Astrocyte of the cerebellum (primary cell): ENCODE measurements at regions not wholly inside any gene's neighbourhood (a gene's known extent, or its start where the extent isn't known, plus 50 kb on each side); places are given as distances from the start of the nearest gene placed in this dataset.

Experiments used
- DNase-seq: peaks from one replicate; pipeline ENCODE4 v3.0.0-alpha.2; 2011; ENCODE audit warnings: low read depth
- H3K4me3 ChIP-seq: 2 replicates; pipeline ENCODE4 v1.5.1; 2011; ENCODE audit warnings: mild to moderate bottlenecking, low read depth, low read length, moderate library complexity
- CTCF ChIP-seq: IDR thresholded peaks from 2 replicates; pipeline ENCODE4 v1.5.1; 2012; ENCODE audit warnings: low read length, low read depth, moderate library complexity, mild to moderate bottlenecking; ENCODE audit errors: missing control alignments
- in situ Hi-C: cut with HindIII; loops from 2 replicates; pipeline ENCODE4 v1.10.0; 2017; ENCODE audit warnings: low sequenced_read_pairs

- no peak for TF ChIP-seq CTCF
- in situ Hi-C loops: no loop called here
- H3K4me3 ChIP-seq: no peak overlapping the region
- no peak for DNase-seq
Measured at GRCh38 chr7:52151559-52151958, 835.0 kb upstream of the COBL start.

- no peak overlapping the region for H3K4me3 ChIP-seq
- TF ChIP-seq CTCF: no peak
- in situ Hi-C loops: no loop called here
- DNase-seq: no peak
Measured at GRCh38 chr7:52150952-52151351, 834.3 kb upstream of the COBL start.

- in situ Hi-C loops: no loop called here
- no peak overlapping the region for H3K4me3 ChIP-seq
- no peak for TF ChIP-seq CTCF
- DNase-seq: no peak
Measured at GRCh38 chr7:52146871-52147634, 830.4 kb upstream of the COBL start.

- H3K4me3 ChIP-seq: no peak overlapping the region
- no peak for TF ChIP-seq CTCF
- in situ Hi-C loops: no loop called here
- DNase-seq: no peak
Measured at GRCh38 chr7:52143219-52143618, 826.6 kb upstream of the COBL start.

- H3K4me3 ChIP-seq: no peak overlapping the region
- in situ Hi-C loops: no loop called here
- no peak for TF ChIP-seq CTCF
- DNase-seq: no peak
Measured at GRCh38 chr7:52140851-52141250, 824.2 kb upstream of the COBL start.

GRCh38 chr7:52135403-52135802, 818.8 kb upstream of the COBL start:
- in situ Hi-C loops: no loop called here
- no peak for DNase-seq
- H3K4me3 ChIP-seq: no peak overlapping the region
- TF ChIP-seq CTCF: no peak
